Fibroblast of lung (primary cell): ENCODE measurements at regions not wholly inside any gene's neighbourhood (a gene's known extent, or its start where the extent isn't known, plus 50 kb on each side); places are given as distances from the start of the nearest gene placed in this dataset.

ENCODE experiments used
- DNase-seq, 2 donors: peaks; one replicate each; pipeline versions ENCODE4 v3.0.0 to v3.0.0-alpha.2; 2010; ENCODE audit warnings: low read depth in 2 of 2
- H2AFZ ChIP-seq: 2 replicates; pipeline ENCODE4 v1.5.1; 2012; ENCODE audit warnings: low read length, control low read depth, inconsistent platforms
- H3K27ac ChIP-seq: 2 replicates; pipeline ENCODE4 v1.5.1; 2011; ENCODE audit warnings: low read length, control low read depth; ENCODE audit not compliant: insufficient read depth
- H3K27me3 ChIP-seq: 2 replicates; pipeline ENCODE4 v1.5.1; 2011; ENCODE audit warnings: mild to moderate bottlenecking, low read length; ENCODE audit not compliant: control insufficient read depth, insufficient read depth
- H3K36me3 ChIP-seq: 2 replicates; pipeline ENCODE4 v1.5.1; 2011; ENCODE audit warnings: low read length; ENCODE audit not compliant: control insufficient read depth, insufficient read depth
- H3K4me1 ChIP-seq: 2 replicates; pipeline ENCODE4 v1.5.1; 2011; ENCODE audit warnings: low read length; ENCODE audit not compliant: control insufficient read depth, insufficient read depth; ENCODE audit errors: extremely low read depth
- H3K4me2 ChIP-seq: 2 replicates; pipeline ENCODE4 v1.5.1; 2011; ENCODE audit warnings: low read length, control low read depth; ENCODE audit not compliant: insufficient read depth; ENCODE audit errors: extremely low read depth
- H3K4me3 ChIP-seq, 4 experiments: fragments of 200-600 bp in 1 of 4; sonication (generic) in 1 of 4; replicated peaks in 1 of 4; 2 replicates each; pipeline ENCODE4 v1.5.1; 2011 to 2016; ENCODE audit warnings: low read length in 4 of 4, low read depth in 3 of 4, mild to moderate bottlenecking in 3 of 4, control low read depth in 2 of 4, inconsistent platforms in 1 of 4, mixed read lengths in 1 of 4; ENCODE audit not compliant: insufficient read depth in 1 of 4; ENCODE audit errors: control extremely low read depth in 1 of 4
- H3K79me2 ChIP-seq: 2 replicates; pipeline ENCODE4 v1.5.1; 2012; ENCODE audit warnings: mild to moderate bottlenecking, low read length, inconsistent platforms; ENCODE audit not compliant: control insufficient read depth, insufficient read depth
- H3K9ac ChIP-seq: 2 replicates; pipeline ENCODE4 v1.5.1; 2011; ENCODE audit warnings: mild to moderate bottlenecking, low read length, control low read depth; ENCODE audit not compliant: insufficient read depth
- H3K9me3 ChIP-seq: 2 replicates; pipeline ENCODE4 v1.5.1; 2012; ENCODE audit warnings: low read depth, low read length; ENCODE audit not compliant: control insufficient read depth, insufficient read depth
- H4K20me1 ChIP-seq: 2 replicates; pipeline ENCODE4 v1.5.1; 2011; ENCODE audit warnings: low read length; ENCODE audit not compliant: control insufficient read depth, insufficient read depth; ENCODE audit errors: extremely low read depth
- CTCF ChIP-seq, 2 donors: IDR thresholded peaks in 1 of 2; conservative IDR thresholded peaks in 1 of 2; 1 replicate in 1 of 2; 2 replicates in 1 of 2; pipeline ENCODE4 v1.5.1; 2011 to 2012; ENCODE audit warnings: low read length in 2 of 2, control low read depth in 1 of 2, inconsistent platforms in 1 of 2, low read depth in 1 of 2, mild to moderate bottlenecking in 1 of 2
- EZH2 ChIP-seq: IDR thresholded peaks from 2 replicates; pipeline ENCODE4 v1.5.1; 2012; ENCODE audit warnings: low read length, control low read depth, mild to moderate bottlenecking; ENCODE audit errors: missing control alignments

- H3K79me2 ChIP-seq = no peaks in the 10 kb centered on the region
- no peak for TF ChIP-seq CTCF (conservative IDR thresholded peaks at IDR 0.05 in 1 of 2, IDR thresholded peaks at IDR 0.05 in 1 of 2; ENCODE audit: low read depth in 1 of 2, low read length in 2 of 2)
- no peak for TF ChIP-seq EZH2
- H3K27me3 ChIP-seq = peaks cover 3% of the 10 kb centered on the region
- no peak for DNase-seq
- H3K9ac ChIP-seq = no peak overlapping the region
- no peak overlapping the region for H3K27ac ChIP-seq
- H4K20me1 ChIP-seq = no peaks in the 10 kb centered on the region
- no peak overlapping the region for H3K4me3 ChIP-seq
- no peaks in the 10 kb centered on the region for H3K4me1 ChIP-seq
- H3K4me2 ChIP-seq = no peak overlapping the region
- no peaks in the 10 kb centered on the region for H3K36me3 ChIP-seq
- H2AFZ ChIP-seq = no peak overlapping the region
- no peaks in the 10 kb centered on the region for H3K9me3 ChIP-seq
Observed at GRCh38 chr15:61318301-61318700, 89.2 kb upstream of the RORA start.

- no peak for DNase-seq
- Histone ChIP-seq H3K9ac (no peak overlapping the region), H3K27ac (no peak overlapping the region), H3K4me2 (no peak overlapping the region), H2AFZ (no peak overlapping the region), H4K20me1 (no peaks in the 10 kb centered on the region), H3K4me1 (no peaks in the 10 kb centered on the region), H3K79me2 (no peaks in the 10 kb centered on the region), H3K9me3 (no peaks in the 10 kb centered on the region), H3K27me3 (peaks cover 3% of the 10 kb centered on the region), H3K36me3 (no peaks in the 10 kb centered on the region), H3K4me3 (no peak overlapping the region)
- TF ChIP-seq CTCF (conservative IDR thresholded peaks at IDR 0.05 in 1 of 2, IDR thresholded peaks at IDR 0.05 in 1 of 2; ENCODE audit: low read depth in 1 of 2, low read length in 2 of 2) (no peak), EZH2 (no peak)
Observed at GRCh38 chr15:61315471-61315870, 86.4 kb upstream of the RORA start.

GRCh38 chr15:61314427-61314826 is 85.3 kb upstream of the RORA start:
- H3K4me2 ChIP-seq = no peak overlapping the region
- H3K27me3 ChIP-seq = peaks cover 3% of the 10 kb centered on the region
- no peaks in the 10 kb centered on the region for H3K9me3 ChIP-seq
- no peak for DNase-seq
- no peak overlapping the region for H3K27ac ChIP-seq
- H3K4me3 ChIP-seq = no peak overlapping the region
- no peaks in the 10 kb centered on the region for H4K20me1 ChIP-seq
- H3K36me3 ChIP-seq = no peaks in the 10 kb centered on the region
- no peak for TF ChIP-seq CTCF (conservative IDR thresholded peaks at IDR 0.05 in 1 of 2, IDR thresholded peaks at IDR 0.05 in 1 of 2; ENCODE audit: low read depth in 1 of 2, low read length in 2 of 2)
- TF ChIP-seq EZH2 = no peak
- H2AFZ ChIP-seq = no peak overlapping the region
- no peaks in the 10 kb centered on the region for H3K4me1 ChIP-seq
- no peaks in the 10 kb centered on the region for H3K79me2 ChIP-seq
- H3K9ac ChIP-seq = no peak overlapping the region
